ENCODE measurements at regions not wholly inside any gene's neighbourhood (a gene's known extent, or its start where the extent isn't known, plus 50 kb on each side); places are given as distances from the start of the nearest gene placed in this dataset.

DNA sequence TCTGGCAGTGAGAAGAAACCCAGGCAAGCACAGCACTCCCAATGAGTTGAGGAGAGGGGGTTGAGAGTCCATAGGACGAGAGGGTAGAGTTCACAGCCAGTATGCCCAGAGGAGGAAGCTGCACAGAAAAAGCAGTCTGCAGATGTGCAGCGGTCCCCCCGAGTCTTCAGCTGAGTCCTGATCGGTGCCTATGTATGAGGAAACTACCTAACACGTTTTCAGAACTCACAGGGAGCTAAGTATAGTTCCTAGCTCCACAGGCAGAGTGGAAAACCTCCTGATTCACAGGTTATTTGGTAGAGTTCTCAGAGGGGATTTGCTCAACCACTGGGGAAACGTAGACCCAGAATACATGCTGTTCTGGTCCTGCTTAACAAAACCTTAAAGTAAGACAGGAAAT is 271.3 kb upstream of the CNTNAP2 start:
- TF ChIP-seq, protein P1, sequence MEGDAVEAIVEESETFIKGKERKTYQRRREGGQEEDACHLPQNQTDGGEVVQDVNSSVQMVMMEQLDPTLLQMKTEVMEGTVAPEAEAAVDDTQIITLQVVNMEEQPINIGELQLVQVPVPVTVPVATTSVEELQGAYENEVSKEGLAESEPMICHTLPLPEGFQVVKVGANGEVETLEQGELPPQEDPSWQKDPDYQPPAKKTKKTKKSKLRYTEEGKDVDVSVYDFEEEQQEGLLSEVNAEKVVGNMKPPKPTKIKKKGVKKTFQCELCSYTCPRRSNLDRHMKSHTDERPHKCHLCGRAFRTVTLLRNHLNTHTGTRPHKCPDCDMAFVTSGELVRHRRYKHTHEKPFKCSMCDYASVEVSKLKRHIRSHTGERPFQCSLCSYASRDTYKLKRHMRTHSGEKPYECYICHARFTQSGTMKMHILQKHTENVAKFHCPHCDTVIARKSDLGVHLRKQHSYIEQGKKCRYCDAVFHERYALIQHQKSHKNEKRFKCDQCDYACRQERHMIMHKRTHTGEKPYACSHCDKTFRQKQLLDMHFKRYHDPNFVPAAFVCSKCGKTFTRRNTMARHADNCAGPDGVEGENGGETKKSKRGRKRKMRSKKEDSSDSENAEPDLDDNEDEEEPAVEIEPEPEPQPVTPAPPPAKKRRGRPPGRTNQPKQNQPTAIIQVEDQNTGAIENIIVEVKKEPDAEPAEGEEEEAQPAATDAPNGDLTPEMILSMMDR (IDR thresholded peaks at IDR 0.05) = no peak
- TF ChIP-seq EZH2 (IDR thresholded peaks at IDR 0.05; ENCODE audit: borderline replicate concordance, insufficient read depth, low read depth, low read length, poor library complexity, severe bottlenecking) = no peak
